ENCODE measurements at regions not wholly inside any gene's neighbourhood (a gene's known extent, or its start where the extent isn't known, plus 50 kb on each side); places are given as distances from the start of the nearest gene placed in this dataset.

- TF ChIP-seq POLR2A (IDR thresholded peaks at IDR 0.05; ENCODE audit: low read length) (no peak), GATA1 (IDR thresholded peaks at IDR 0.05; ENCODE audit: low read depth, low read length) (no peak)
Observed at GRCh38 chr1:55289042-55289441, 73.9 kb upstream of the USP24 start.

All from erythroblast (primary cell).